Medulla oblongata (tissue), 1 donor: ENCODE measurements at regions not wholly inside any gene's neighbourhood (a gene's known extent, or its start where the extent isn't known, plus 50 kb on each side); places are given as distances from the start of the nearest gene placed in this dataset.

Experiments
- DNase-seq: peaks from one replicate; pipeline ENCODE4 v3.0.0-alpha.2; 2015; ENCODE audit errors: extremely low spot score

GRCh38 chrX:13147733-13148132 lies 103.3 kb upstream of the FAM9C start:
- no peak for DNase-seq

GRCh38 chrX:13147147-13147546 lies 102.7 kb upstream of the FAM9C start:
- no peak for DNase-seq

GRCh38 chrX:13144927-13145655 lies 100.7 kb upstream of the FAM9C start:
- DNase-seq: no peak

- no peak for DNase-seq
Observed at GRCh38 chrX:13142891-13143290, 98.5 kb upstream of the FAM9C start.

- DNase-seq: no peak
Observed at GRCh38 chrX:13140007-13140406, 95.6 kb upstream of the FAM9C start.

- no peak for DNase-seq
Observed at GRCh38 chrX:13131396-13132137, 87.1 kb upstream of the FAM9C start.

- no peak for DNase-seq
Observed at GRCh38 chrX:13130816-13131215, 86.4 kb upstream of the FAM9C start.

- DNase-seq: no peak
Observed at GRCh38 chrX:13128104-13128503, 83.7 kb upstream of the FAM9C start.

- DNase-seq: no peak
Observed at GRCh38 chrX:13126775-13127174, 82.4 kb upstream of the FAM9C start.

- no peak for DNase-seq
Observed at GRCh38 chrX:13125188-13125587, 80.8 kb upstream of the FAM9C start.

GRCh38 chrX:13123857-13124345 lies 79.5 kb upstream of the FAM9C start:
- DNase-seq: no peak

GRCh38 chrX:13123247-13123856 lies 78.9 kb upstream of the FAM9C start:
- DNase-seq: no peak

- no peak for DNase-seq
Observed at GRCh38 chrX:13121020-13121555, 76.7 kb upstream of the FAM9C start.

GRCh38 chrX:13120017-13120416 lies 75.6 kb upstream of the FAM9C start:
- DNase-seq: peak; percentile 27

- no peak for DNase-seq
Observed at GRCh38 chrX:13119386-13119785, 75.0 kb upstream of the FAM9C start.

- no peak for DNase-seq
Observed at GRCh38 chrX:13115146-13115855, 70.9 kb upstream of the FAM9C start.

GRCh38 chrX:13112499-13112898 lies 68.1 kb upstream of the FAM9C start:
- DNase-seq: no peak

- no peak for DNase-seq
Observed at GRCh38 chrX:13110433-13111324, 66.3 kb upstream of the FAM9C start.

- DNase-seq: no peak
Observed at GRCh38 chrX:13109817-13110216, 65.4 kb upstream of the FAM9C start.

- DNase-seq: no peak
Observed at GRCh38 chrX:13103914-13104274, 59.5 kb upstream of the FAM9C start.
